ENCODE measurements at regions not wholly inside any gene's neighbourhood (a gene's known extent, or its start where the extent isn't known, plus 50 kb on each side); places are given as distances from the start of the nearest gene placed in this dataset.
A peak's percentile ranks its signal among the peaks of the same experiment; 100 is the strongest.

DNA sequence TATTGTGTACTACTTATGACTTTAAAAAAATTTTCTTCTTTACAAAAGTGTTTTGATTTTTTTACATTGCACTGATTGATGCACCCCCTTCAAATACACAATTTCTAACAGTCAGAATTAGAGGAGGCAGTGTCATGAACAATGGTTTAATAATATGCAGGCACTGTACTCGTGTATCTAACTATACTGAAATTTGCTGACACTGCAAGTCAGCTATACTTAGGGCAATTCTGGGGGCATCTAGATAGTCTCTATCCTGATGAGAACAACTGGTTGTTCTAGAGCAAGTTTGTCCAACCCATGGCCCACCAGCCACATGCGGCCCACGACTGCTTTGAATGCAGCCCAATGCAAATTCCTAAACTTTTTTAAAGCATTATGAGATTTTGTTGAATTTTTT lies 375.6 kb downstream of the BCKDHB start:
- no peak overlapping the region for H3K18ac ChIP-seq (ENCODE audit: extremely low read depth, low read length)
- no peak for FAIRE-seq
- CTCF ChIA-PET (ENCODE audit: partially characterized antibody) = no interaction called here

More for the DNA sequence above, 375.6 kb downstream of the BCKDHB start:
- no peaks in the 10 kb centered on the region for H3K79me1 ChIP-seq (ENCODE audit: low read depth, low read length)
- no peak overlapping the region for H2BK120ac ChIP-seq (replicated peaks; ENCODE audit: low read depth, low read length)
- H2BK15ac ChIP-seq (ENCODE audit: low read length) = no peak overlapping the region
- H4K91ac ChIP-seq (replicated peaks; ENCODE audit: insufficient read length, low read length) = no peak overlapping the region
- no peaks in the 10 kb centered on the region for H3K27me3 ChIP-seq (replicated peaks in 1 of 4; ENCODE audit: control insufficient read depth in 3 of 4, extremely low read depth in 1 of 4, insufficient read depth in 3 of 4, low read length in 3 of 4)
- H3K9ac ChIP-seq (replicated peaks in 1 of 4; ENCODE audit: extremely low read depth in 1 of 4, low read depth in 3 of 4, low read length in 3 of 4) = no peak overlapping the region
- no peak overlapping the region for H4K8ac ChIP-seq (ENCODE audit: extremely low read depth, insufficient read depth, low read length)
- POLR2A ChIA-PET (ENCODE audit: partially characterized antibody) = no interaction called here
- no peaks in the 10 kb centered on the region for H3K4me1 ChIP-seq (replicated peaks in 1 of 4; ENCODE audit: control insufficient read depth in 3 of 4, insufficient read depth in 4 of 4, low read length in 3 of 4)
- no peaks in the 10 kb centered on the region for H3K36me3 ChIP-seq (ENCODE audit: control insufficient read depth in 2 of 4, insufficient read depth in 4 of 4, low read length in 3 of 4)
- H3K23ac ChIP-seq (ENCODE audit: insufficient read length) = no peak overlapping the region
- H3K14ac ChIP-seq (ENCODE audit: insufficient read length) = no peak overlapping the region
- no peaks in the 10 kb centered on the region for H3K79me2 ChIP-seq (ENCODE audit: control insufficient read depth in 1 of 2, insufficient read depth in 2 of 2, low read length in 2 of 2)
- H2AK5ac ChIP-seq (ENCODE audit: low read depth, low read length) = no peak overlapping the region
- H3K23me2 ChIP-seq (ENCODE audit: low read depth, low read length) = no peaks in the 10 kb centered on the region
- H2AFZ ChIP-seq (ENCODE audit: low read length) = no peak overlapping the region
- WGBS, 2 experiments (ENCODE audit: extremely low coverage in 1 of 2, insufficient coverage in 1 of 2, insufficient read length in 1 of 2, insufficient replicate concordance in 2 of 2, low coverage in 1 of 2, low lambda C conversion rate in 2 of 2, missing lambda C conversion rate in 1 of 2) = 96% methylated on average over 3 of the region's 3 CpGs; no CpG with 5 or more reads in 1 of the 2 experiments
- no peak overlapping the region for H2BK5ac ChIP-seq (ENCODE audit: low read depth, low read length)
- H4K5ac ChIP-seq (ENCODE audit: insufficient read length, low read depth, low read length) = no peak overlapping the region
- H3K9me3 ChIP-seq (ENCODE audit: insufficient read depth in 2 of 2, low read depth in 1 of 2, low read length in 1 of 2) = no peaks in the 10 kb centered on the region
- no peak overlapping the region for H3K27ac ChIP-seq (ENCODE audit: low read depth, low read length)
- H2BK20ac ChIP-seq (ENCODE audit: low read length) = no peak overlapping the region
- no peak overlapping the region for H3K4ac ChIP-seq (replicated peaks; ENCODE audit: insufficient read length, low read depth, low read length)
- no peak overlapping the region for H2BK12ac ChIP-seq (ENCODE audit: low read depth, low read length)
- H3K4me2 ChIP-seq (ENCODE audit: insufficient read depth in 1 of 2, low read depth in 2 of 2, low read length in 2 of 2) = no peak overlapping the region
- H3K56ac ChIP-seq (replicated peaks; ENCODE audit: insufficient read length, low read depth, low read length) = no peak overlapping the region
- TF ChIP-seq PHF8 (conservative IDR thresholded peaks at IDR 0.05; ENCODE audit: low read depth, low read length) = no peak
- peak; percentile 75 for TF ChIP-seq MAFK (IDR thresholded peaks at IDR 0.05; ENCODE audit: low read depth, low read length)
- TF ChIP-seq GABPA (IDR thresholded peaks at IDR 0.05; ENCODE audit: borderline replicate concordance, insufficient read depth, low read length) = no peak
- no peak for TF ChIP-seq POLR2AphosphoS5 (IDR thresholded peaks at IDR 0.05; ENCODE audit: low read depth, low read length)
- no peak for TF ChIP-seq TAF1 (IDR thresholded peaks at IDR 0.05; ENCODE audit: low read depth, low read length)
- no peaks in the 10 kb centered on the region for H4K20me1 ChIP-seq (replicated peaks in 1 of 2; ENCODE audit: control insufficient read depth in 1 of 2, insufficient read depth in 2 of 2, low read length in 2 of 2)
- no peak for DNase-seq (ENCODE audit: low read depth in 1 of 2, low spot score in 2 of 2)
- H3K4me3 ChIP-seq (ENCODE audit: extremely low read depth in 1 of 4, insufficient read depth in 2 of 4, low read depth in 3 of 4, low read length in 4 of 4) = no peak overlapping the region

Data from H1 (cell line).